ENCODE measurements at regions not wholly inside any gene's neighbourhood (a gene's known extent, or its start where the extent isn't known, plus 50 kb on each side); places are given as distances from the start of the nearest gene placed in this dataset.

GRCh38 chr14:101451166-101451565, 110.1 kb upstream of the DIO3 start:
- TF ChIP-seq CTCF (IDR thresholded peaks at IDR 0.05; ENCODE audit: insufficient read depth, low read length, severe bottlenecking): no peak
- H3K4me3 ChIP-seq (ENCODE audit: low read depth, low read length): no peak overlapping the region
- FAIRE-seq: no peak
- DNase-seq (ENCODE audit: low read depth): no peak
- H3K27me3 ChIP-seq (ENCODE audit: control insufficient read depth, insufficient read depth, low read length): peaks cover 3% of the 10 kb centered on the region
- H3K36me3 ChIP-seq (ENCODE audit: control insufficient read depth, insufficient read depth, low read length): no peaks in the 10 kb centered on the region

GRCh38 chr14:101453225-101453624, 108.1 kb upstream of the DIO3 start:
- FAIRE-seq (no peak), DNase-seq (ENCODE audit: low read depth) (no peak)
- peaks cover 12% of the 10 kb centered on the region for H3K27me3 ChIP-seq (ENCODE audit: control insufficient read depth, insufficient read depth, low read length)
- no peak for TF ChIP-seq CTCF (IDR thresholded peaks at IDR 0.05; ENCODE audit: insufficient read depth, low read length, severe bottlenecking)
- no peak overlapping the region for H3K4me3 ChIP-seq (ENCODE audit: low read depth, low read length)
- no peaks in the 10 kb centered on the region for H3K36me3 ChIP-seq (ENCODE audit: control insufficient read depth, insufficient read depth, low read length)

GRCh38 chr14:101454229-101454628, 107.1 kb upstream of the DIO3 start:
- DNase-seq (ENCODE audit: low read depth): no peak
- Histone ChIP-seq H3K36me3 (ENCODE audit: control insufficient read depth, insufficient read depth, low read length) (no peaks in the 10 kb centered on the region), H3K4me3 (ENCODE audit: low read depth, low read length) (no peak overlapping the region), H3K27me3 (ENCODE audit: control insufficient read depth, insufficient read depth, low read length) (peaks cover 14% of the 10 kb centered on the region)
- TF ChIP-seq CTCF (IDR thresholded peaks at IDR 0.05; ENCODE audit: insufficient read depth, low read length, severe bottlenecking): no peak
- no peak for FAIRE-seq

GRCh38 chr14:101456246-101457175, 104.8 kb upstream of the DIO3 start:
- DNase-seq (ENCODE audit: low read depth) (no peak), FAIRE-seq (no peak)
- TF ChIP-seq CTCF (IDR thresholded peaks at IDR 0.05; ENCODE audit: insufficient read depth, low read length, severe bottlenecking): no peak
- H3K36me3 ChIP-seq (ENCODE audit: control insufficient read depth, insufficient read depth, low read length): no peaks in the 10 kb centered on the region
- no peak overlapping the region for H3K4me3 ChIP-seq (ENCODE audit: low read depth, low read length)
- H3K27me3 ChIP-seq (ENCODE audit: control insufficient read depth, insufficient read depth, low read length): peaks cover 14% of the 10 kb centered on the region

GRCh38 chr14:101457301-101457935, 103.9 kb upstream of the DIO3 start:
- no peak for TF ChIP-seq CTCF (IDR thresholded peaks at IDR 0.05; ENCODE audit: insufficient read depth, low read length, severe bottlenecking)
- H3K36me3 ChIP-seq (ENCODE audit: control insufficient read depth, insufficient read depth, low read length): no peaks in the 10 kb centered on the region
- H3K4me3 ChIP-seq (ENCODE audit: low read depth, low read length): no peak overlapping the region
- no peak for DNase-seq (ENCODE audit: low read depth)
- FAIRE-seq: no peak
- H3K27me3 ChIP-seq (ENCODE audit: control insufficient read depth, insufficient read depth, low read length): peaks cover 16% of the 10 kb centered on the region

All from bronchial epithelial cell (primary cell).